ENCODE measurements at regions not wholly inside any gene's neighbourhood (a gene's known extent, or its start where the extent isn't known, plus 50 kb on each side); places are given as distances from the start of the nearest gene placed in this dataset.

GRCh38 chrX:113269203-113269602 lies 428.6 kb upstream of the AMOT start:
- H2BK120ac ChIP-seq (ENCODE audit: low read depth, low read length) = no peak overlapping the region
- H2BK5ac ChIP-seq (ENCODE audit: low read length) = no peak overlapping the region
- H3K4me3 ChIP-seq (ENCODE audit: low read length in 2 of 2) = no peak overlapping the region
- H2BK15ac ChIP-seq (ENCODE audit: low read length) = no peak overlapping the region
- H3K79me1 ChIP-seq (ENCODE audit: low read depth, low read length) = no peaks in the 10 kb centered on the region
- H4K8ac ChIP-seq (ENCODE audit: low read depth, low read length) = no peak overlapping the region
- H2BK12ac ChIP-seq (ENCODE audit: low read length) = no peak overlapping the region
- H3K4ac ChIP-seq (ENCODE audit: low read length) = no peak overlapping the region
- no peaks in the 10 kb centered on the region for H3K9me3 ChIP-seq (replicated peaks in 1 of 2; ENCODE audit: control insufficient read depth in 2 of 2, insufficient read depth in 1 of 2, low read depth in 1 of 2, low read length in 2 of 2)
- H3K27ac ChIP-seq (replicated peaks; ENCODE audit: low read length) = no peak overlapping the region
- no peak for DNase-seq (ENCODE audit: low spot score)
- H3K4me1 ChIP-seq (ENCODE audit: control insufficient read depth in 2 of 2, insufficient read depth in 1 of 2, low read depth in 1 of 2, low read length in 2 of 2) = no peaks in the 10 kb centered on the region
- no peak overlapping the region for H2AK5ac ChIP-seq (ENCODE audit: low read depth, low read length)
- no peak overlapping the region for H2AFZ ChIP-seq (ENCODE audit: low read length)
- H3K27me3 ChIP-seq (ENCODE audit: control insufficient read depth in 3 of 3, insufficient read depth in 3 of 3, low read depth in 1 of 3, low read length in 3 of 3) = peaks cover 0 to 3% (median 0%) of the 10 kb centered on the region in 3 experiments
- H3K23ac ChIP-seq (ENCODE audit: low read depth, low read length, poor library complexity) = no peak overlapping the region
- H3K9ac ChIP-seq (ENCODE audit: low read depth, low read length, poor library complexity) = no peak overlapping the region
- no peak overlapping the region for H3K4me2 ChIP-seq (ENCODE audit: insufficient read depth, low read length, poor library complexity, severe bottlenecking)
- H3K36me3 ChIP-seq (replicated peaks in 1 of 2; ENCODE audit: control insufficient read depth in 2 of 2, insufficient read depth in 2 of 2, low read length in 2 of 2) = no peaks in the 10 kb centered on the region
- no peak overlapping the region for H3K14ac ChIP-seq (ENCODE audit: low read length)
- H4K91ac ChIP-seq (ENCODE audit: low read depth, low read length, poor library complexity) = no peak overlapping the region
- no peak overlapping the region for H3K18ac ChIP-seq (ENCODE audit: low read length)

GRCh38 chrX:113260474-113260873 lies 419.8 kb upstream of the AMOT start:
- no peaks in the 10 kb centered on the region for H3K4me1 ChIP-seq (ENCODE audit: control insufficient read depth in 2 of 2, insufficient read depth in 1 of 2, low read depth in 1 of 2, low read length in 2 of 2)
- no peak overlapping the region for H4K91ac ChIP-seq (ENCODE audit: low read depth, low read length, poor library complexity)
- no peak overlapping the region for H4K8ac ChIP-seq (ENCODE audit: low read depth, low read length)
- no peaks in the 10 kb centered on the region for H3K36me3 ChIP-seq (replicated peaks in 1 of 2; ENCODE audit: control insufficient read depth in 2 of 2, insufficient read depth in 2 of 2, low read length in 2 of 2)
- H2BK12ac ChIP-seq (ENCODE audit: low read length) = no peak overlapping the region
- H3K4me2 ChIP-seq (ENCODE audit: insufficient read depth, low read length, poor library complexity, severe bottlenecking) = no peak overlapping the region
- no peak overlapping the region for H3K27ac ChIP-seq (replicated peaks; ENCODE audit: low read length)
- H2BK15ac ChIP-seq (ENCODE audit: low read length) = no peak overlapping the region
- H3K79me1 ChIP-seq (ENCODE audit: low read depth, low read length) = no peaks in the 10 kb centered on the region
- H3K23ac ChIP-seq (ENCODE audit: low read depth, low read length, poor library complexity) = no peak overlapping the region
- H3K9me3 ChIP-seq (replicated peaks in 1 of 2; ENCODE audit: control insufficient read depth in 2 of 2, insufficient read depth in 1 of 2, low read depth in 1 of 2, low read length in 2 of 2) = no peaks in the 10 kb centered on the region
- H3K9ac ChIP-seq (ENCODE audit: low read depth, low read length, poor library complexity) = no peak overlapping the region
- H3K18ac ChIP-seq (ENCODE audit: low read length) = no peak overlapping the region
- no peak for DNase-seq (ENCODE audit: low spot score)
- no peak overlapping the region for H3K4ac ChIP-seq (ENCODE audit: low read length)
- no peak overlapping the region for H2AK5ac ChIP-seq (ENCODE audit: low read depth, low read length)
- whole genome bisulfite sequencing, 2 donors (ENCODE audit: extremely low coverage in 2 of 2, insufficient read length in 2 of 2, insufficient replicate concordance in 1 of 2) = no CpG with 5 or more reads among the region's 3 CpGs
- H3K27me3 ChIP-seq (ENCODE audit: control insufficient read depth in 3 of 3, insufficient read depth in 3 of 3, low read depth in 1 of 3, low read length in 3 of 3) = no peaks in the 10 kb centered on the region
- H2BK120ac ChIP-seq (ENCODE audit: low read depth, low read length) = no peak overlapping the region
- H2BK5ac ChIP-seq (ENCODE audit: low read length) = no peak overlapping the region
- H2AFZ ChIP-seq (ENCODE audit: low read length) = no peak overlapping the region
- H3K14ac ChIP-seq (ENCODE audit: low read length) = no peak overlapping the region
- H3K4me3 ChIP-seq (ENCODE audit: low read length in 2 of 2) = no peak overlapping the region

- no peaks in the 10 kb centered on the region for H3K9me3 ChIP-seq (replicated peaks in 1 of 2; ENCODE audit: control insufficient read depth in 2 of 2, insufficient read depth in 1 of 2, low read depth in 1 of 2, low read length in 2 of 2)
- no peaks in the 10 kb centered on the region for H3K4me1 ChIP-seq (ENCODE audit: control insufficient read depth in 2 of 2, insufficient read depth in 1 of 2, low read depth in 1 of 2, low read length in 2 of 2)
- no peak overlapping the region for H2BK12ac ChIP-seq (ENCODE audit: low read length)
- H2AFZ ChIP-seq (ENCODE audit: low read length) = no peak overlapping the region
- H3K4ac ChIP-seq (ENCODE audit: low read length) = no peak overlapping the region
- H3K27me3 ChIP-seq (ENCODE audit: control insufficient read depth in 3 of 3, insufficient read depth in 3 of 3, low read depth in 1 of 3, low read length in 3 of 3) = no peaks in the 10 kb centered on the region
- H3K4me3 ChIP-seq (ENCODE audit: low read length in 2 of 2) = no peak overlapping the region
- H3K4me2 ChIP-seq (ENCODE audit: insufficient read depth, low read length, poor library complexity, severe bottlenecking) = no peak overlapping the region
- H3K79me1 ChIP-seq (ENCODE audit: low read depth, low read length) = no peaks in the 10 kb centered on the region
- H3K9ac ChIP-seq (ENCODE audit: low read depth, low read length, poor library complexity) = no peak overlapping the region
- H3K36me3 ChIP-seq (replicated peaks in 1 of 2; ENCODE audit: control insufficient read depth in 2 of 2, insufficient read depth in 2 of 2, low read length in 2 of 2) = no peaks in the 10 kb centered on the region
- H3K23ac ChIP-seq (ENCODE audit: low read depth, low read length, poor library complexity) = no peak overlapping the region
- H3K14ac ChIP-seq (ENCODE audit: low read length) = no peak overlapping the region
- no peak overlapping the region for H2BK15ac ChIP-seq (ENCODE audit: low read length)
- DNase-seq (ENCODE audit: low spot score) = no peak
- H3K18ac ChIP-seq (ENCODE audit: low read length) = no peak overlapping the region
- WGBS, 2 donors (ENCODE audit: extremely low coverage in 2 of 2, insufficient read length in 2 of 2, insufficient replicate concordance in 1 of 2) = no CpG with 5 or more reads among the region's 3 CpGs
- no peak overlapping the region for H2BK5ac ChIP-seq (ENCODE audit: low read length)
- no peak overlapping the region for H2AK5ac ChIP-seq (ENCODE audit: low read depth, low read length)
- no peak overlapping the region for H4K8ac ChIP-seq (ENCODE audit: low read depth, low read length)
- no peak overlapping the region for H2BK120ac ChIP-seq (ENCODE audit: low read depth, low read length)
- H3K27ac ChIP-seq (replicated peaks; ENCODE audit: low read length) = no peak overlapping the region
- H4K91ac ChIP-seq (ENCODE audit: low read depth, low read length, poor library complexity) = no peak overlapping the region
These were observed 381.7 kb upstream of the AMOT start for GRCh38 chrX:113222305-113222704.

- Histone ChIP-seq H3K36me3 (replicated peaks in 1 of 2; ENCODE audit: control insufficient read depth in 2 of 2, insufficient read depth in 2 of 2, low read length in 2 of 2) (no peaks in the 10 kb centered on the region), H3K79me1 (ENCODE audit: low read depth, low read length) (no peaks in the 10 kb centered on the region), H3K27ac (replicated peaks; ENCODE audit: low read length) (no peak overlapping the region), H3K18ac (ENCODE audit: low read length) (no peak overlapping the region), H2BK5ac (ENCODE audit: low read length) (no peak overlapping the region), H3K14ac (ENCODE audit: low read length) (no peak overlapping the region), H3K4ac (ENCODE audit: low read length) (no peak overlapping the region), H3K4me2 (ENCODE audit: insufficient read depth, low read length, poor library complexity, severe bottlenecking) (no peak overlapping the region), H3K4me1 (ENCODE audit: control insufficient read depth in 2 of 2, insufficient read depth in 1 of 2, low read depth in 1 of 2, low read length in 2 of 2) (no peaks in the 10 kb centered on the region), H3K27me3 (ENCODE audit: control insufficient read depth in 3 of 3, insufficient read depth in 3 of 3, low read depth in 1 of 3, low read length in 3 of 3) (no peaks in the 10 kb centered on the region), H3K4me3 (ENCODE audit: low read length in 2 of 2) (no peak overlapping the region), H2AFZ (ENCODE audit: low read length) (no peak overlapping the region), H3K9me3 (replicated peaks in 1 of 2; ENCODE audit: control insufficient read depth in 2 of 2, insufficient read depth in 1 of 2, low read depth in 1 of 2, low read length in 2 of 2) (no peaks in the 10 kb centered on the region), H2BK120ac (ENCODE audit: low read depth, low read length) (no peak overlapping the region), H4K8ac (ENCODE audit: low read depth, low read length) (no peak overlapping the region), H2AK5ac (ENCODE audit: low read depth, low read length) (no peak overlapping the region), H2BK15ac (ENCODE audit: low read length) (no peak overlapping the region), H3K23ac (ENCODE audit: low read depth, low read length, poor library complexity) (no peak overlapping the region), H3K9ac (ENCODE audit: low read depth, low read length, poor library complexity) (no peak overlapping the region), H4K91ac (ENCODE audit: low read depth, low read length, poor library complexity) (no peak overlapping the region), H2BK12ac (ENCODE audit: low read length) (no peak overlapping the region)
- no CpG with 5 or more reads among the region's 9 CpGs for WGBS, 2 donors (ENCODE audit: extremely low coverage in 2 of 2, insufficient read length in 2 of 2, insufficient replicate concordance in 1 of 2)
- no peak for DNase-seq (ENCODE audit: low spot score)
These were observed 371.4 kb upstream of the AMOT start for GRCh38 chrX:113212052-113212451.

All from neuronal stem cell (in vitro differentiated cells).